ENCODE measurements at regions not wholly inside any gene's neighbourhood (a gene's known extent, or its start where the extent isn't known, plus 50 kb on each side); places are given as distances from the start of the nearest gene placed in this dataset.
A peak's percentile ranks its signal among the peaks of the same experiment; 100 is the strongest.
"Not testable (repeated sequence)": the region's sequence is repeated elsewhere in the genome, so short reads cannot be mapped to it uniquely, and the experiment has no call there.

- not testable (repeated sequence) for DNase-seq
These were observed 226.6 kb downstream of the ETAA1 start for GRCh38 chr2:67623741-67624140.

DNA sequence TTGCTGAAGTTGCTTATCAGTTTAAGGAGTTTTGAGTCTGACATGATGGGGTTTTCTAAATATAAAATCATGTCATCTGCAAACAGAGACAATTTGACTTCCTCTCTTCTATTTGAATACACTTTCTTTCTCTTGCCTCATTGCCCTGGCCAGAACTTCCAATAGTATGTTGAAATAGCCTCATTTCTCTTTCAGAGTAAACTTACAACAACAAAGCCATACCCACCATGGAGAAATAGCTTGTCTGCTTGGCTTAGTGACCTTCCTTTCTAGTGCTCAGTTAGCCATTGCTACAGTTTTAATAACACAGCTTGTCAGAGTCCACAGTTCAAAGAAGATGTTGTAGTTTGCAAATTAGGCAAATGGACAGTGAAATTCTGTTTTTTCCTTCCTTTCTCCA is 228.0 kb downstream of the ETAA1 start:
- no peak for DNase-seq

DNA sequence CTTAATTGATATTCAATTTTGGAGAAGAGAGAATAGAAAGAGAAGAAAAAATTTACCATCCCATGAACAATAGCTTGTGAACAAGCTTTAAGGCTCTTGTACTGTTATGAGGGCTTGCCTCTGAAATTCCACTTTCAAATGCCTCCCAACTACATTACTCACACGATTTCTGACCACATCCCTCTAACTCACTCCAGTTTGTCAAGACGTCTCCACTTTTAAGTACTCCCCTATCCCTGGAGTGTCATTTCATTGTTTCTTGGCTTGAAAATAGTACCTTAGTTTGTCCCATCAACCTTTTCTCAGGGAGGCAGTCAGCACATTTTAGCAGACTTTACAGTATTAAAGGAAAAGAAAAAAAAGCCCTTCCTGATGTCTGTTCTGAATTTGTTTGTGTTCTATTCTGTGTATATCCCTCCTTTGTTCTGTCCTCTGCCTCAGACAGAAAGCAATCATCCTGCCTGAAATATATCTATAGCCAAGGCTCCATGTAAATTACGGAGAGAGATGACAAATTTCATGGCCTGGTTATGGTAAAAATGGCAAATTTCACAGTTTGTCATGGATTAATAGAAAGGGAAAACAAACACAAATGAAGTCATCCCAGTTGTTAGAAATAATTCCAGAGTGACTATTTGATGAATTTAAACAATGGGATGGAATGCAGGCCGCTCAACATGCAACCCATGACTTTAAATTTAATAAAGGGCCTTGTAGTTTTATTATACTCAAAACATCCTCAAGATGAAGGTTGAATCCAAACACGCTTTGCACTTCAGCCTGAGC is 228.8 kb downstream of the ETAA1 start:
- DNase-seq = no peak

DNA sequence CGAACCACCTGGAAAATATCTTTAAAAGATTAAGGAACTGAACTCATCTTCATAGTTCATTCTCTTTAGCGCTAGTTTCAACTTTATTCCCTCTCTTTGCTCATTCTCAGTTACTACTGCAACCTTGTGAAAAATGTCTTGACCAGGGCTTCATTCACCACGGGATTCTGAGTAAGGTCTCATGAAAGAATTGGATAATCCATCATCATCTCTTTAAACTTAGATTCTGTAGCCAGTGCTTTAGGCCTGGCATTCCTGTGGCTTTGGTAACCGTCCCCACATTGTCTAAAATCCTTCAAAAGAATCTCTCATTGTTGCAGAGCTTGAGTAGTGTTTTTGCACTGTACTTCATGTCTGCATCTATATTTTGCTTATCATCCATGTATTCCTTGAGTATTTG is 229.5 kb downstream of the ETAA1 start:
- no peak for DNase-seq

DNA sequence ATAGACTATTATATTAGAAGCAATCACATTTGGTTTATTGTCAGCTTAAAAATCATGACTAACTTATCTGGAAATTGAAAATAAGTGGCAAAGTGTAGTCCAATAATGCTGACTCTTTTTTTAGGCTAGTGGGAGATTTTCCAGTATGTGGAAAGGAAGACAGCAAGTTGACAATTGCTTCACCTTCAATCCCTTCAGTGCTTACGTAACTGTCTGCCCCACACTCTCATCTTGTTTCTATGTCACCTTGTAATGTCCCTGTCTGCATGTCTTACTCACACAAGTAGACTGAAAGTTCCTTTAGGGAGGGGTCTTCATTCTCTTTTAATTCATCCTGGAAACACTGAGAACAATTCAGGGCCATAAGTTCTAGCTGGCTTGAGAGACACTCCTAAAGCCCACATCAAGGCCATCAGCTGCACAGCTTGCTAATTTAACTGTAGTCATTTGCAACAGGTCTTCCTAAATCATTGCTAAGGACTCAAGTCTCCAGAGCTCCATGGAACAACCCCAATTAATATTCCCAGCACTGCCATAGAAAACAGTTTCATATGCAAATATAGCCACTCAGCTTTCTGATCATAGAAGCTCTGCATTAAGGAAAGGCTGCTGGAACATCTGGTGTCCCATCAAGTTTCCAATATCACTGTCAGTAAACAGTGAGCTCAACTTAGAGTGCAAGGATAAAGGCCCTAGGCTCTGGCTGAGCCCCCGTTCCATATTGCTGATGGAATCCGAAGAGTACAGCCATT is 230.5 kb downstream of the ETAA1 start:
- DNase-seq = no peak

DNA sequence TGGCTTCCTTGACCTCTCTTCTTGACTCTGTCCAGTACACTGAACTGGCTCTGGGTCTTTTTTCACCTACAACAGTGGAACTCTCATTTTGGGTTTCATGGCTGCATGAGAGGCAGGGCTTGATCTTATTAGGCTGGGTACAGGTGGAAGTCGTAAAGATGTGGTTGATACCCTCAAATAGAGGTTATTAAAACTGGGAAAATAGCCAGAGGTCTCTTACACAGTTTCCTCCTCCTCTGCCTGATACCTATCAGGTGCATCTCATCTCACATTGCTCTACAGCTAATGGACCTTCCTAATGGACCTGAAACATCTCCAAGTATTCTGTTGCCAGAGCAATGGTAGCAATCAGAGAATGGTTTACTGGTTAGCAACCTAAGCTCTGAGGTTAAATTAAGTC is 231.8 kb downstream of the ETAA1 start:
- DNase-seq = no peak

- no peak for DNase-seq
These were observed 234.3 kb downstream of the ETAA1 start for GRCh38 chr2:67631483-67631882.

- no peak for DNase-seq
These were observed 236.2 kb downstream of the ETAA1 start for GRCh38 chr2:67633212-67633856.

DNA sequence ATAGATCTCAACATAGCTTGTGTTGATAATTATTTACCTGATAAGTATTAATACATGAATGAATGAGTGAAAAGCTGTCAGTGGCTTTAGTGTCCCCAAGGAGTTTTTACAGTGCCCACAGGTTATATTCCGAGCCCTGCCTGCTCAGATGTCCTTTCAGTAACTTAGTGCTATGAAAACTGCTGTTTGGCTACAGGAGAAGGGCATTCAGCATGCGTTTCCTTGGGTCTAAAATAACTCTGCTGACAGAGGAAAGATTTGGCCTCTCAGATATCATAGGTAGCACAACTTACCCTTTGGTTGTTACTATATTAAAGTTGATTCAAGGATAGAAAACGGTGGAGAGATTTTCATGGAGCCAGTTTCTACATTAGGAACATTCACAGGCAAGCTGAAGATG is 241.0 kb downstream of the ETAA1 start:
- DNase-seq = no peak

GRCh38 chr2:67641312-67642045 is 244.3 kb downstream of the ETAA1 start:
- no peak for DNase-seq

DNA sequence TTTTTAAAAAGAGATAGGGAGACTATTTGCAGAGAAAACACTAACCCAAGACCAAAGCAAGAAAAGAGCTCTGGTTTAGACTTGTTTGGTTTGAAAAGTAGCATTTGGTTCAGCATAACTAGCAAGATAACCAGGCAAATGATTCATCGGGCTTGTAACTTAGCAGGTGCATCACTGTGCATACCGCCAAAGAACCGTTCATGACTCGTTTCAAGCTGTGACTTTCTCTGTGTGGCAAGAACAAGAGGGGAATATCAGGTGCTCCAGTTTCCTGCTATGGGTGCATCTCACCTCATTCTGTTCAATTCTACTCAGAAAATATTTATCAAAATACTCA is 244.9 kb downstream of the ETAA1 start:
- no peak for DNase-seq

DNA sequence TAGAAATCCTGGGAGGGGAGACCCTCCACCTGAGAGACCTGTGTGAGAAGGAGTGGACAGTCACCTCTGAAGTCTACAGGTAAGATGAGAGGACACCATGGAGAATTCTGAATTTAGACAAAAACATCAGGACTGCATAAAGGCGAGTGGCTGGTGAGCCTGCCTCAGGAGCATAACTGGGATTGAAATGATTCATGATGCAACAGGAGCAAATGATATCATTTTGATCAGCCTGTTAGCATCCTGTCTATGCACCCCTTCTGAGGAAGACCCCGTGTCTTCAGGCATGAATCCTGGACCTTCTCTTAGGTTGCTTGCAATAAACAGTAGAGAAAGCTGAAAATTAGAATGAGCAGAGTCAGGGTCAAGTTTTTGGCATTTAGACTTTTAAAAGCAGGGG is 245.8 kb downstream of the ETAA1 start:
- no peak for DNase-seq

DNA sequence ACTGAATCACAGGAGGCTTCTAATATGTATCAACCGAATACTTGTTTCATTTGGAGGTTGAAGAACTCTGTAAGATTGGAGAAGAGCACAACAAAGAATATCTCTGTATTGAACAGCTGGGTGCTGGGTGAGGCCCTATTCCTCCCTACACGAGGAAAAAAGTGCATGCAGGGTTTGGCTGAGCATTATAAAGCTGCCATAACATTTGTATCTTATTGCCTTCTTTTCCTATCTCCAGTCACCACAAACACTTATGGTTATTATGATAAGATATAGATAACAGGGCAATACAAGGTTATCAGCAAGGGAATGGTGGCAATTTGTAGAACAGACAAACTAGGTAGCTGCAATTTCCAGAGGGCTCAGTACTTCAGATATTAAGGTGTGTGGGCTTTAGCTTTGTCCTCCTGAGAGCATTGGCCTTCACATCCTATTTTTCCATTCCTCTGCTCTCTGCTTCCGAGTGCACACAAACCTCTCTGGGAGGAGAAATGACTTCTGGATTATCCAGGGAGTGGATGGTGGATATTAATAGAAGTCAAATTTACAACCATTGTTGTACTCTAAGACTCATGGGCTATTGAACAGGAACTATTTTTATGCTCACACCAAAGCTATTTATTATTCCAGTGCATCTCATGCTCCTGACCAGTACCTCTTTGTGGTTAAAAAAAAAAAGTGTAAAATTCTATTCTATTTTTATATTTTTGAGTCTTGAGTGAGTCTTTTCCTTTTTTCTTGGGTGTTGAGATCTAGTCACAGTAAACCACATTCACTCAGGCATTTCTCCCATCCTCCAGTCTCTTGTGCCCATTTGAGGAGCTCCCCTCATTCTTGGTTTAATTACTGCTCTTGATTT is 248.4 kb downstream of the ETAA1 start:
- no peak for DNase-seq

- DNase-seq = peak in 8 of 56 donors; percentile 0 to 43 (median 10)
These were observed 249.7 kb downstream of the ETAA1 start for GRCh38 chr2:67646714-67647333.

GRCh38 chr2:67649331-67650261 is 252.5 kb downstream of the ETAA1 start:
- no peak for DNase-seq

GRCh38 chr2:67650291-67651133 is 253.4 kb downstream of the ETAA1 start:
- DNase-seq = peak in 37 of 56 donors; percentile 0 to 65 (median 16)

GRCh38 chr2:67651565-67651964 is 254.4 kb downstream of the ETAA1 start:
- DNase-seq = no peak

GRCh38 chr2:67652679-67653078 is 255.5 kb downstream of the ETAA1 start:
- DNase-seq = no peak
